NCI-H128 (cell line): ENCODE measurements at regions not wholly inside any gene's neighbourhood (a gene's known extent, or its start where the extent isn't known, plus 50 kb on each side); places are given as distances from the start of the nearest gene placed in this dataset.
"Not testable (repeated sequence)": the region's sequence is repeated elsewhere in the genome, so short reads cannot be mapped to it uniquely, and the experiment has no call there.

ENCODE experiments used
- DNase-seq: peaks from one replicate; lab custom pipeline; 2025; ENCODE audit not compliant: unreplicated experiment; lab: John Stamatoyannopoulos, UW

- no peak for DNase-seq
Observed at GRCh38 chr22:25281675-25282345, 62.4 kb downstream of the CRYBB2 start.

DNA sequence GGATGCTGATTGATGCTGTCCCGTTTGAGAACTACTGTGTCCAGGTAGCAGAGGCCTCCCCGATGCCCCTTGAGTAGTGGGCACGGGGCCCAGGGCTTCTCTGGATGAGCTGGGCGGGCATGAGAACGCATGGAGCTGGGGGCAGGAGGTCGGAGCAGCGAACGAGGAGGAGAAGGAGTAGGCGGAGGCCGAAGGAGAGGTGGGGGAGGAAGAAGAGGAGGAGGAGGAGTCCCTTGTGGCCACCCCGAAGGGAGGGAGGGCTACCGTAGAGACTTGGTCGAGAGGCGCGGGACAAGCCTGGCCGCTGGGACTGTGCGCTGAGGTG lies 62.9 kb downstream of the CRYBB2 start:
- DNase-seq, result no peak

GRCh38 chr22:25282671-25283561 lies 63.5 kb downstream of the CRYBB2 start:
- no peak for DNase-seq

- DNase-seq, result not testable (repeated sequence)
Observed at GRCh38 chr22:25288481-25288880, 69.0 kb downstream of the CRYBB2 start.

- DNase-seq, result not testable (repeated sequence)
Observed at GRCh38 chr22:25301912-25302311, 82.5 kb downstream of the CRYBB2 start.

- DNase-seq, result not testable (repeated sequence)
Observed at GRCh38 chr22:25309586-25309985, 90.1 kb downstream of the CRYBB2 start.

DNA sequence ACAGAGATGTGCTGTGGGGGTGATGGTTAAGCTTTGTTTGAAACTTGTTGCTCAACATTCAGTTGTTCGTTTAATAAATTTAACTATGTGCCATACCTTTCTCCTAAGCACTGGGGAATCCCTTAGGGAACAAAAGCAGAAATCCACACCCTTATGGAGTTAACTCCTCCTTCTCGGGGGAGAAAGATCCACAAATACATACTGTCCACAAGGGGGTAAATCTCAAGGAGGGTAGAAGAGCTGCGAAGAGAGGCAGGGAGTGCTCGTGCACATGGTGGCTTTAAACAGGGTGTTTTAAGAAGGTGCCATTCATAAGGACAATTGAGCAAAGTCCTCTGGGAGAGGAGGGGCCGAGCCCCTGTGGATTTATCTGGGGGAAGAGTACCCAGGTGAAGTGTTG lies 92.5 kb downstream of the CRYBB2 start:
- not testable (repeated sequence) for DNase-seq

DNA sequence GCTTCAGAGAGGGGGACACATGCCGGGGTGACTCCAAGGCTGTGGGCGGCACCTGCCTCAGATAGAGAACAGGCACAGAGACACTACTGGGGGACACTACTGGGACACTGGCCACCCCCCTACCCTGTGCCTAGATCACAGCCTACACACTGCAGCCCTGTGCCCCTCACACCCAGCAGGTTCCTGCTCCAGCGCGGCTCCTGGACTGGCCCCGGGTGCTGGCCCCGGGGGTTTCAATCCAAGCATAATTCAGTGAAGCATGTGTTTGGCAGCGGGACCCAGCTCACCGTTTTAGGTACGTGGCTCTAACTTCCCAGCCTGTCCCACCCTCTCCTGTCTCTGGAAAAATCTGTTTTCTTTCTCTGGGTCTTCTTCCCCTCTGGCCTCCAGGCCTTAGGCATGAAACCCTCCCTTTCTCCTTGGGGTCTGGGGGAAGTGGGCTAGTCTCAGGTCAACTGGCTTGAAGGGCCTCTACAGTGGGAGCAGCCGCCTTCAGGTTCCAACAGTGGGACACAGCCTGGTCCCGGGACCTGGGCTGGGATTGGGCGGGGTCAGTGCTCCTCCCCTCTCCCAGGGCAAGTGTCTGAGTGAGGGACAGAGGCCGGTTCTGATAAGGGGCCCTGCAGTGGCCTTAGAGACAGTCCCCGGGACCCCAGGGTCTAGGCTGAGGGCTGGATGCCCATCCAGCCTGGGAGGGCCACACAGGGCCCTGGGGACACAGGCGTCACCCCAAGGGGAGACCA lies 98.8 kb downstream of the CRYBB2 start:
- DNase-seq, result no peak

DNA sequence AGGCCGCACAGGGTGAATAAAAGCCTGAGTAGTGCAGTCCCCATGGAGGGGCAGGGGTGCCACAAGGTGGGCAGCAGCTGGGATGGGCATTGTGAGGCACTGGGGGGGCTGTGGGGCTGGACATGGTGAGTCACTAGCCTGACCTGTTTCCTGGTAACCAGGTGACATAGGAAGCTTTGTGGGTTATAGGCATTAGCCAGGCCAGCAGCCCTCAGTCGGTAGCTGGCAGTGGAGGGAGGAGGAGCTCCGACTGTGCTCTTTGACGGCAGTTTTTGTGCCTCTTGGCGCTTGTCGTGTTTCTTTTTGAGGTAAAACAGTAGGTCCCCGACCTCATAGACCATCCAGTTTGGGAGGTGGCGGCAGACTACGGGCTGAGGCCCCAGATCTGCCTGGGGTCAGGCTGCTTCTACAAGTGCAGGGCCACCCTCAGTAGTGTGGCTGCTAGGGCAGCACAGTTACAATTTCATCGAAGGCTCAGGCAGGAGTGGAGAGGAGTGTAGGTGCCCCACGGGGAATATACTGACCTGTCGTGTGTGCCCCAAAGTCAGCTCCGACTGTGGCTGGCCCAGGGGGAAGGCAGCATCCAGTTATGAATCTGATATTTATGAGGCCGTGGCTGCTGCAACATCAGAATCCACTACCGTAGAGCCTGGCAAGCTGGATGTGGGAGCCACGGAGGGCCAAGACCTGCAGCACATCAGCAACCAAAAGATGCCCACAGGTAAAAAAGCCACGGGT lies 107.7 kb downstream of the CRYBB2 start:
- DNase-seq, result no peak

DNA sequence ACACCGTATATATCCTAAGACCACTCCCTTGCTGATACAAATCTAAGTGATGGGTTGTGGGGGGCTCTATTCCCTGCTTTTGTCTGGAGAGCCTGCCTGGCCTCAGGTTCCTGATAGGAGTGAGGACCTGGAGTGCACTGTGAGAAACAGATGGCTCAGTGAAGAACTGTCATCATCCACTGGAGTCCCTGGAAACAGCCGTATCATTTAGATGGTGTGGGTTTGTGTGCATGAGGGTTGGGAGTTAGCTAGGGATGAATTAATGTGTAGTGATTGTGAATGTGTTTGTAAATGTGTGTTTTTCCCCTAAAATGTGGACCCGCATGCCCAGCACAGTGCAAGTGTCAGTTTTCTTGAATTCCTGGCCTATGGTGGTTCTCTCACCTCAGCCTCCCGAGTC lies 111.6 kb downstream of the CRYBB2 start:
- no peak for DNase-seq

DNA sequence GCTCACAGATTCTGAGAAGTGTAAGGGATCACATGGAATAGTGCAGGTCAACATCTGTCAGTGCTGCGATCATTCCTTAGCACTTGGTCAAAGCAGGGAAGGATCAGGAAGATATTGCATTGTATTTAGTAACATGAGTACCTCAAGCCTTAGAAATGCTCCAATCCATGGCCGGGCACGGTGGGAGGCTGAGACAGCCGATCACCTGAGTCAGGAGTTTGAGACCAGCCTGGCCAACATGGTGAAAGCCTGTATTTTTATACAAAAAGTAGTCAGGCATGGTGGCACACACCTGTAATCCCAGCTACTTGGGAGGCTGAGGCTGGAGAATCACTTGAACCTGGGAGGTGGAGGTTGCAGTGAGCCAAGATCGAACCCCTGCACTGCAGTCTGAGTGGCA lies 112.5 kb downstream of the CRYBB2 start:
- not testable (repeated sequence) for DNase-seq

DNA sequence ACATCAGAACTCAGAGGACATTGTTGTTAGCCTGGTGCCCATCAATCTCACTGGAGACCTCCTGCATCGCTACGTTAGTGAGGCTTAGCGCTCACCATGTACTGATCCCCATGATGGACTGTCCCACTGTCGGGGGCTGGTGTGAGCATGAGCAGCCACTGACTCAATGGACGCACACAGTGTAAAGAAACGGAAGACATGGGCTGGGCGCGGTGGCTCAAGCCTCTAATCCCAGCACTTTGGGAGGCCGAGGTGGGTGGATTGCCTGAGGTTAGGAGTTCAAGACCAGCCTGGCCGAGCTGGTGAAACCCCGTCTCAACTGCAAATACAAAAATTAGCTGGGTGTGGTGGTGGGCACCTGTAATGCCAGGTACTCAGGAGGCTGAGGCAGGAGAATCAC lies 112.9 kb downstream of the CRYBB2 start:
- DNase-seq, result no peak

DNA sequence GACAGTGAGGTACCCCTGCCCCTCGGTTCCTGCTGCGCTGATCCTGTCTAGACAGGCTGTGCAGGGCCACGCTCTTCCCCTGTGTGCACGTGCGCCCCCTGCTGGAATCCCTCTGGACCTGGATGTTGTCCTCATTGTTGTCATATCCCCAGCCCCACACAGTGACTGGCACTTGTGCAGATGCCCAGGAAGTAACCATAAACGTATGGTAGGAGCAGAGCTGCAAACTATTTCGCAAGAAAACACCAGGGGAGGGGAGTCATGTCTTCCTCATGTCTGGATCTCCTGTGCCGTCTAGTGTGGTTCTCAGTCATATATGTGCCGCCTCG lies 114.7 kb downstream of the CRYBB2 start:
- DNase-seq, result no peak

DNA sequence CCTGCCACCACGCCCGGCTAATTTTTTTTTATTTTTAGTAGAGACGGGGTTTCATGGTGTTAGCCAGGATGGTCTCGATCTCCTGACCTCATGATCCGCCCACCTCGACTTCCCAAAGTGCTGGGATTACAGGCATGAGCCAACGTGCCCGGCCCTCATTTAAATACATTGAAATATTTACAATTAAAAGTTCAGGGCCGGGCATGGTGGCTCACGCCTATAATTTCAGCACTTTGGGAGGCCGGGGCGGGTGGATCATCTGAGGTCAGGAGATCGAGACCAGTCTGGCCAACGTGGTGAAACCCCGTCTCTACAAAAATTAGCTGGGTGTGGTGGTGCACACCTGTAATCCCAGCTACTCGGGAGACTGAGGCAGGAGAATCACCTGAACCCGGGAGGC lies 115.2 kb downstream of the CRYBB2 start:
- not testable (repeated sequence) for DNase-seq

DNA sequence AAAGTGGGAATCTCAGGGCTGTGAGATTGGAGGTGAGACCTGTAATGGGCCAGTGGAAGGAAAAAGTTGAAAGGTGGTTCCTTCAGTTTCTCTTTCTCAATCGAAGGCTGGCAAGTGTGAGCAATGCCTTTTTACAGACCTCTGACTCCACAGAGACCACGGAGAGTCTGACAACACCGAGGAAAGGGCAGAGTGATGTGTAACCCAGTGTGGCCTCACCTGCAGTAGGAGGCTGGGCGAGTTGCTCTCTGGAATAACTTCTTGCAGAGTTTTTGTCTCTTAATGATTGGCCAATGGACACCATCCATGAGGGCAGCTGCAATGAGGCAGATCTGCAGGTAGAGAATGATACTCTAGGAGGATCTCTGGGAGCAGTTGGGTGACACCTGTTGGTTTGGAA lies 115.8 kb downstream of the CRYBB2 start:
- not testable (repeated sequence) for DNase-seq

- DNase-seq, result not testable (repeated sequence)
Observed at GRCh38 chr22:25340536-25340935, 121.1 kb downstream of the CRYBB2 start.

GRCh38 chr22:25344366-25344765 lies 124.9 kb downstream of the CRYBB2 start:
- DNase-seq, result not testable (repeated sequence)

- no peak for DNase-seq
Observed at GRCh38 chr22:25346859-25347751, 127.7 kb downstream of the CRYBB2 start.

DNA sequence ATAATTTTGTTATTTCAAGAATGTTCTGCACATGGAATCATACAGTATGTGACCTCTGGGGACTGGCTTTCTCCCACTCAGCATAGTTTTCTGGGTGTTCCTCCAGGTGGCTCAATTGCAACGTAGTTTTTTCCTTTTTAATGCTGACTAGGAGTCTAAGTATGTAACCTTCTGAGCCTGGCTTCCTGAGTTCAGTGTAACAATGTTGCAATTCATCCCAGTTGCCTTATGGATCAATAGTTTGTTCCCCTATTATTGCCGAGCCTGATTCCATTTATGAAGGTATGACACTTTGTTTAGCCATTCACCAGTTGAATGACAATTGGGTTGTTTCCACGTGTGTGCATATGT lies 128.3 kb downstream of the CRYBB2 start:
- no peak for DNase-seq

DNA sequence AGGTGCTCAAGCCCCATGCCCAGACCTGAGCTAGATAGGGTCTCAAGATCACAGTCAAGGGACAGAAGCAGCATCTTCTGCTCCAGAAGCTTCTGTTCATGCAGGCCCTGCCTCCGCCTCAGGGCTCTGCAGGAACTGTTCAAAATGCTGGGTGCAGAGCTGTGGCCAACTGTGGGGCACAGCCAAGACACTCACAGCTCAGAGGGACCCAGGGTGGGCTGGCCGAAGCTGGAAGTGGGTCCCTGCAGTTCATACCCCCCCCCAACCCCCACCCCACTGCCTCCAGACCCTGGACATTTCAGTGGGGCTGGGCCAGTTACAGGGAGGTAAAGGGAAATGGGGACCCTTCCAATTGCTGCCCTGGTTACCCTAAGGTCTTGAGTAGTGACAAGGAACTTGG lies 129.0 kb downstream of the CRYBB2 start:
- DNase-seq, result no peak
